Renal pelvis (tissue), 1 donor: ENCODE measurements at regions not wholly inside any gene's neighbourhood (a gene's known extent, or its start where the extent isn't known, plus 50 kb on each side); places are given as distances from the start of the nearest gene placed in this dataset.

Experiments used
- DNase-seq: peaks from one replicate; pipeline ENCODE4 v3.0.0-alpha.2; 2013

GRCh38 chr6:163721922-163722692 lies 307.6 kb downstream of the QKI start:
- no peak for DNase-seq

GRCh38 chr6:163721435-163721834 lies 306.9 kb downstream of the QKI start:
- DNase-seq = no peak

GRCh38 chr6:163720460-163721235 lies 306.1 kb downstream of the QKI start:
- no peak for DNase-seq

- no peak for DNase-seq
Measured at GRCh38 chr6:163720005-163720404, 305.5 kb downstream of the QKI start.

GRCh38 chr6:163719028-163719742 lies 304.7 kb downstream of the QKI start:
- no peak for DNase-seq

- DNase-seq = no peak
Measured at GRCh38 chr6:163718537-163718936, 304.0 kb downstream of the QKI start.

GRCh38 chr6:163717106-163717764 lies 302.7 kb downstream of the QKI start:
- no peak for DNase-seq

GRCh38 chr6:163716690-163717089 lies 302.2 kb downstream of the QKI start:
- no peak for DNase-seq

- no peak for DNase-seq
Measured at GRCh38 chr6:163715846-163716245, 301.3 kb downstream of the QKI start.

GRCh38 chr6:163714179-163714578 lies 299.7 kb downstream of the QKI start:
- no peak for DNase-seq

GRCh38 chr6:163712981-163713380 lies 298.5 kb downstream of the QKI start:
- DNase-seq = no peak

GRCh38 chr6:163712566-163712961 lies 298.0 kb downstream of the QKI start:
- no peak for DNase-seq

GRCh38 chr6:163711615-163712565 lies 297.4 kb downstream of the QKI start:
- no peak for DNase-seq

- DNase-seq = no peak
Measured at GRCh38 chr6:163710532-163711470, 296.3 kb downstream of the QKI start.

- DNase-seq = no peak
Measured at GRCh38 chr6:163709693-163710092, 295.2 kb downstream of the QKI start.

- DNase-seq = no peak
Measured at GRCh38 chr6:163709255-163709654, 294.7 kb downstream of the QKI start.

GRCh38 chr6:163708466-163708865 lies 293.9 kb downstream of the QKI start:
- no peak for DNase-seq

GRCh38 chr6:163707387-163708355 lies 293.2 kb downstream of the QKI start:
- DNase-seq = no peak
